ENCODE measurements at regions not wholly inside any gene's neighbourhood (a gene's known extent, or its start where the extent isn't known, plus 50 kb on each side); places are given as distances from the start of the nearest gene placed in this dataset.

DNA sequence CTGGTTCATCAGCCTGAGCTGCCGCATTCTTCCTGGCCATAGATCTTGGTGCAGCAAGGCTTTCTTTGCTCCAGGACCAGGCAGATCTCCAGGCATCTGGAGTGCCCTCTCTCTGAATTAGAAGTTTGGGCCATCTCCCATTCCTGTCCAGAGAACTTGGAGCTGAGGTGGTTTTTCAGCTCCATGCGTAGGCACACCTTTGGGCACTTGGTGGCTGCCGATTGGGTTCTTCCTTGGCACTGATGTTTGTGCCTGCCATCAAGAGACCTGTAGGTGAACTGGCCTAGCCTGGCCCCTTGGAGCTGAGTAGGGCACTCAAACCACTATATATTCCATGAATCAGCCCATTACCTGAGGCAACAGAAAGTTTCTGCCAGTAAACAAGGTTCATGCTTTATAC lies 206.0 kb upstream of the PCDH17 start:
- Histone ChIP-seq H3K9ac (ENCODE audit: insufficient read depth, low read length) (no peak overlapping the region), H3K9me3 (ENCODE audit: control insufficient read depth, insufficient read depth, low read depth, low read length) (no peaks in the 10 kb centered on the region), H2AFZ (ENCODE audit: low read length) (no peak overlapping the region), H3K4me1 (ENCODE audit: control insufficient read depth, extremely low read depth, insufficient read depth, low read length) (no peaks in the 10 kb centered on the region), H3K27me3 (ENCODE audit: control insufficient read depth, insufficient read depth, low read length) (no peaks in the 10 kb centered on the region), H3K4me3 (replicated peaks in 1 of 4; ENCODE audit: control extremely low read depth in 1 of 4, insufficient read depth in 1 of 4, low read depth in 3 of 4, low read length in 4 of 4) (no peak overlapping the region), H3K79me2 (ENCODE audit: control insufficient read depth, insufficient read depth, low read length) (no peaks in the 10 kb centered on the region), H3K36me3 (ENCODE audit: control insufficient read depth, insufficient read depth, low read length) (no peaks in the 10 kb centered on the region), H3K4me2 (ENCODE audit: extremely low read depth, insufficient read depth, low read length) (no peak overlapping the region), H4K20me1 (ENCODE audit: control insufficient read depth, extremely low read depth, insufficient read depth, low read length) (no peaks in the 10 kb centered on the region), H3K27ac (ENCODE audit: insufficient read depth, low read length) (no peak overlapping the region)
- no peak for DNase-seq (ENCODE audit: low read depth in 2 of 2)
- TF ChIP-seq, protein P1, sequence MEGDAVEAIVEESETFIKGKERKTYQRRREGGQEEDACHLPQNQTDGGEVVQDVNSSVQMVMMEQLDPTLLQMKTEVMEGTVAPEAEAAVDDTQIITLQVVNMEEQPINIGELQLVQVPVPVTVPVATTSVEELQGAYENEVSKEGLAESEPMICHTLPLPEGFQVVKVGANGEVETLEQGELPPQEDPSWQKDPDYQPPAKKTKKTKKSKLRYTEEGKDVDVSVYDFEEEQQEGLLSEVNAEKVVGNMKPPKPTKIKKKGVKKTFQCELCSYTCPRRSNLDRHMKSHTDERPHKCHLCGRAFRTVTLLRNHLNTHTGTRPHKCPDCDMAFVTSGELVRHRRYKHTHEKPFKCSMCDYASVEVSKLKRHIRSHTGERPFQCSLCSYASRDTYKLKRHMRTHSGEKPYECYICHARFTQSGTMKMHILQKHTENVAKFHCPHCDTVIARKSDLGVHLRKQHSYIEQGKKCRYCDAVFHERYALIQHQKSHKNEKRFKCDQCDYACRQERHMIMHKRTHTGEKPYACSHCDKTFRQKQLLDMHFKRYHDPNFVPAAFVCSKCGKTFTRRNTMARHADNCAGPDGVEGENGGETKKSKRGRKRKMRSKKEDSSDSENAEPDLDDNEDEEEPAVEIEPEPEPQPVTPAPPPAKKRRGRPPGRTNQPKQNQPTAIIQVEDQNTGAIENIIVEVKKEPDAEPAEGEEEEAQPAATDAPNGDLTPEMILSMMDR (conservative IDR thresholded peaks at IDR 0.05 in 1 of 2, IDR thresholded peaks at IDR 0.05 in 1 of 2; ENCODE audit: low read depth in 1 of 2, low read length in 2 of 2): no peak
- no peak for TF ChIP-seq EZH2 (IDR thresholded peaks at IDR 0.05; ENCODE audit: low read length, missing control alignments)

DNA sequence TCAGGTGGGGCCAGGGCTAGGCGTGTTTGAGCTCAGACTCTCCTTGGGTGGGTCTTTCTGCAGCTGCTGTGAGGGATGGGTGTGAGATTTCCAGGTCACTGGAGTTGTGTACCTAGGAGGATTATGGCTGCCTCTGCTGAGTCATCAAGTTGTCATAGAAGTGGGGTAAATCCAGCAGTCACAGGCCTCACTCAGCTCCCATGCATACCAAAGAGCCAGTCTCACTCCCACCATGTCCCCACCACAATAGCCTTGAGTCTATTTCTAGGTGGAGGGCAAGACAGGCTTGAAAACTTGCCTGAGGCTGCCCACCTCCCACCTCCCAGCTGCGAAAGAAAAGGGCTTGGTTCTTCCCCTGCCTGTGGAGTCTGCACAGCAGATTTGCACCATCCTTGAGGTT lies 194.0 kb upstream of the PCDH17 start:
- TF ChIP-seq, protein P1 (conservative IDR thresholded peaks at IDR 0.05 in 1 of 2, IDR thresholded peaks at IDR 0.05 in 1 of 2; ENCODE audit: low read depth in 1 of 2, low read length in 2 of 2): no peak
- no peak for TF ChIP-seq EZH2 (IDR thresholded peaks at IDR 0.05; ENCODE audit: low read length, missing control alignments)
- no peaks in the 10 kb centered on the region for H4K20me1 ChIP-seq (ENCODE audit: control insufficient read depth, extremely low read depth, insufficient read depth, low read length)

DNA sequence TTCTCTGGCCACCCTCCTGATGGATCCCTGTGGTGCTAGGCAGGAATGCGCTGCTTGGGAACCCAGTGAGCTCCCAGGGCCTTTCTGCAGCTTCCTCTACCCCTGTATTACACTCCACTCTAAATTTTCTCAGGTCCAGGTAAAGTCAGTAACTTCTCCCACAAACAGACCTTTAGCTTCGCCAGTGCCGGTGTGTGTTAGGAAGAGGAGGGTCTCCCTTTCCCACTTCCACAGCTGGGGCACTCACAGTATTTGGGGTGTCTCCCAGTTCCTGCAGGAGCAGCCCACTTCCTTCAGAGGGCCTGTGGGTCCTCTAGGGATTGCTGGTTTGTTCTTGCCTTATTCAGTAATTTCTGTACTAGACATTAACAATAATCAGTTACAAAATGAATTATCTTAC lies 193.5 kb upstream of the PCDH17 start:
- Histone ChIP-seq H3K4me3 (replicated peaks in 1 of 4; ENCODE audit: control extremely low read depth in 1 of 4, insufficient read depth in 1 of 4, low read depth in 3 of 4, low read length in 4 of 4) (no peak overlapping the region), H2AFZ (ENCODE audit: low read length) (no peak overlapping the region), H4K20me1 (ENCODE audit: control insufficient read depth, extremely low read depth, insufficient read depth, low read length) (no peaks in the 10 kb centered on the region), H3K27me3 (ENCODE audit: control insufficient read depth, insufficient read depth, low read length) (no peaks in the 10 kb centered on the region), H3K79me2 (ENCODE audit: control insufficient read depth, insufficient read depth, low read length) (no peaks in the 10 kb centered on the region), H3K9me3 (ENCODE audit: control insufficient read depth, insufficient read depth, low read depth, low read length) (no peaks in the 10 kb centered on the region), H3K36me3 (ENCODE audit: control insufficient read depth, insufficient read depth, low read length) (no peaks in the 10 kb centered on the region), H3K9ac (ENCODE audit: insufficient read depth, low read length) (no peak overlapping the region), H3K4me1 (ENCODE audit: control insufficient read depth, extremely low read depth, insufficient read depth, low read length) (no peaks in the 10 kb centered on the region), H3K27ac (ENCODE audit: insufficient read depth, low read length) (no peak overlapping the region), H3K4me2 (ENCODE audit: extremely low read depth, insufficient read depth, low read length) (no peak overlapping the region)
- TF ChIP-seq EZH2 (IDR thresholded peaks at IDR 0.05; ENCODE audit: low read length, missing control alignments): no peak
- TF ChIP-seq, protein P1 (conservative IDR thresholded peaks at IDR 0.05 in 1 of 2, IDR thresholded peaks at IDR 0.05 in 1 of 2; ENCODE audit: low read depth in 1 of 2, low read length in 2 of 2): no peak
- no peak for DNase-seq (ENCODE audit: low read depth in 2 of 2)

More for the DNA sequence above, 194.0 kb upstream of the PCDH17 start:
- no peak overlapping the region for H3K9ac ChIP-seq (ENCODE audit: insufficient read depth, low read length)
- H3K27ac ChIP-seq (ENCODE audit: insufficient read depth, low read length): no peak overlapping the region
- no peaks in the 10 kb centered on the region for H3K36me3 ChIP-seq (ENCODE audit: control insufficient read depth, insufficient read depth, low read length)
- no peak overlapping the region for H2AFZ ChIP-seq (ENCODE audit: low read length)
- H3K4me1 ChIP-seq (ENCODE audit: control insufficient read depth, extremely low read depth, insufficient read depth, low read length): no peaks in the 10 kb centered on the region
- H3K79me2 ChIP-seq (ENCODE audit: control insufficient read depth, insufficient read depth, low read length): no peaks in the 10 kb centered on the region
- H3K4me3 ChIP-seq (replicated peaks in 1 of 4; ENCODE audit: control extremely low read depth in 1 of 4, insufficient read depth in 1 of 4, low read depth in 3 of 4, low read length in 4 of 4): no peak overlapping the region
- H3K9me3 ChIP-seq (ENCODE audit: control insufficient read depth, insufficient read depth, low read depth, low read length): no peaks in the 10 kb centered on the region
- DNase-seq (ENCODE audit: low read depth in 2 of 2): no peak
- no peak overlapping the region for H3K4me2 ChIP-seq (ENCODE audit: extremely low read depth, insufficient read depth, low read length)
- no peaks in the 10 kb centered on the region for H3K27me3 ChIP-seq (ENCODE audit: control insufficient read depth, insufficient read depth, low read length)
